Neural cell (in vitro differentiated cells): ENCODE measurements at regions not wholly inside any gene's neighbourhood (a gene's known extent, or its start where the extent isn't known, plus 50 kb on each side); places are given as distances from the start of the nearest gene placed in this dataset.

ENCODE experiments used
- H2AFZ ChIP-seq: fragments of 200-600, 300-800 bp; sonication (generic), shearing (Covaris generic); 2 replicates; pipeline ENCODE4 v1.6.0; 2014; ENCODE audit warnings: low read depth, mild to moderate bottlenecking, antibody characterized with exemption, low read length, moderate library complexity
- H3F3A ChIP-seq: fragments of 200-600 bp; shearing (Covaris generic); 2 replicates; pipeline ENCODE4 v1.6.1; 2016; ENCODE audit warnings: mild to moderate bottlenecking, moderate library complexity, mixed read lengths, antibody characterized with exemption, low read length; ENCODE audit not compliant: insufficient read depth, poor library complexity, severe bottlenecking
- H3K27ac ChIP-seq: fragments of 200-600, 300-800 bp; sonication (generic), shearing (Covaris generic); 2 replicates; pipeline ENCODE4 v1.5.1; 2014; ENCODE audit warnings: mild to moderate bottlenecking, low read length, moderate library complexity
- H3K27me3 ChIP-seq: fragments of 300-800, 200-600 bp; sonication (generic), shearing (Covaris generic); 2 replicates; pipeline ENCODE4 v1.6.0; 2014; ENCODE audit warnings: mild to moderate bottlenecking, low read depth, low read length, moderate library complexity; ENCODE audit not compliant: insufficient read depth
- H3K36me3 ChIP-seq: fragments of 300-800, 200-600 bp; sonication (generic), shearing (Covaris generic); 2 replicates; pipeline ENCODE4 v1.5.1; 2014; ENCODE audit warnings: mild to moderate bottlenecking, antibody characterized with exemption, low read length, moderate library complexity; ENCODE audit not compliant: insufficient read depth
- H3K4me2 ChIP-seq: fragments of 300-800, 200-600 bp; sonication (generic), shearing (Covaris generic); 2 replicates; pipeline ENCODE4 v1.6.0; 2014; ENCODE audit warnings: mild to moderate bottlenecking, low read length
- H3K4me3 ChIP-seq: fragments of 300-800, 200-600 bp; sonication (generic), shearing (Covaris generic); 2 replicates; pipeline ENCODE4 v1.5.1; 2014; ENCODE audit warnings: mild to moderate bottlenecking, low read length, moderate library complexity
- H3K79me2 ChIP-seq: fragments of 200-600 bp; shearing (Covaris generic); replicated peaks from 2 replicates; pipeline ENCODE4 v1.6.0; 2014; ENCODE audit warnings: mild to moderate bottlenecking, low read length, moderate library complexity; ENCODE audit not compliant: insufficient read depth
- H3K9ac ChIP-seq: fragments of 300-800, 200-600 bp; sonication (generic), shearing (Covaris generic); 2 replicates; pipeline ENCODE4 v1.6.1; 2016; ENCODE audit warnings: mild to moderate bottlenecking, low read length, mixed read lengths
- H3K9me2 ChIP-seq: fragments of 200-600 bp; shearing (Covaris generic); 2 replicates; pipeline ENCODE4 v1.6.1; 2016; ENCODE audit warnings: mild to moderate bottlenecking, low read length, mixed read lengths; ENCODE audit not compliant: insufficient read depth
- H3K9me3 ChIP-seq: fragments of 200-600, 300-800 bp; sonication (generic), shearing (Covaris generic); 2 replicates; pipeline ENCODE4 v1.6.1; 2016; ENCODE audit warnings: mild to moderate bottlenecking, mixed run types, low read length, moderate library complexity, mixed read lengths
- H4K20me1 ChIP-seq: fragments of 200-600 bp; shearing (Covaris generic); 2 replicates; pipeline ENCODE4 v1.6.1; 2016; ENCODE audit warnings: mild to moderate bottlenecking, mixed run types; ENCODE audit not compliant: insufficient read depth
- CTCF ChIP-seq: fragments of 450-650 bp; IDR thresholded peaks from 2 replicates; pipeline ENCODE4 v1.5.1; 2014; ENCODE audit warnings: antibody characterized with exemption, mild to moderate bottlenecking, moderate library complexity; ENCODE audit not compliant: poor library complexity, severe bottlenecking
- EP300 ChIP-seq: fragments of 450-650 bp; conservative IDR thresholded peaks from 2 replicates; pipeline ENCODE4 v1.6.1; 2014; ENCODE audit warnings: antibody characterized with exemption, mild to moderate bottlenecking, moderate library complexity; ENCODE audit not compliant: poor library complexity, severe bottlenecking
- EZH2 ChIP-seq: fragments of 200-600, 300-800 bp; shearing (Covaris generic), sonication (generic); IDR thresholded peaks from 2 replicates; pipeline ENCODE4 v1.6.1; 2014; ENCODE audit warnings: antibody characterized with exemption, low read length, borderline replicate concordance, mild to moderate bottlenecking; ENCODE audit not compliant: insufficient read depth, poor library complexity, severe bottlenecking
- MXI1 ChIP-seq: fragments of 450-650 bp; conservative IDR thresholded peaks from 2 replicates; pipeline ENCODE4 v1.6.1; 2014; ENCODE audit warnings: antibody characterized with exemption, mild to moderate bottlenecking; ENCODE audit not compliant: poor library complexity, severe bottlenecking
- POLR2AphosphoS5 ChIP-seq: IDR thresholded peaks from 2 replicates; pipeline ENCODE4 v1.6.1; 2012
- RAD21 ChIP-seq: fragments of 450-650 bp; conservative IDR thresholded peaks from 2 replicates; pipeline ENCODE4 v1.6.1; 2014; ENCODE audit warnings: antibody characterized with exemption, mild to moderate bottlenecking, moderate library complexity
- REST ChIP-seq: IDR thresholded peaks from 2 replicates; pipeline ENCODE4 v1.6.1; 2012; ENCODE audit warnings: borderline replicate concordance
- SMC3 ChIP-seq: fragments of 450-650 bp; conservative IDR thresholded peaks from 2 replicates; pipeline ENCODE4 v1.6.1; 2014; ENCODE audit warnings: antibody characterized with exemption, mild to moderate bottlenecking, moderate library complexity; ENCODE audit not compliant: poor library complexity
- TAF1 ChIP-seq: IDR thresholded peaks from 2 replicates; pipeline ENCODE4 v1.6.1; 2012; ENCODE audit warnings: low read depth

- Histone ChIP-seq H3K9ac (no peak overlapping the region), H2AFZ (no peak overlapping the region), H3K9me3 (no peaks in the 10 kb centered on the region)
Observed at GRCh38 chr9:30775236-30775635, 1609.2 kb upstream of the ACO1 start.

GRCh38 chr9:30796764-30797163 lies 1587.7 kb upstream of the ACO1 start:
- H2AFZ ChIP-seq, result no peak overlapping the region
- no peaks in the 10 kb centered on the region for H3K36me3 ChIP-seq
- H3K4me2 ChIP-seq, result no peak overlapping the region
- no peaks in the 10 kb centered on the region for H3K9me3 ChIP-seq
- H3F3A ChIP-seq, result no peaks in the 10 kb centered on the region
- H4K20me1 ChIP-seq, result no peaks in the 10 kb centered on the region
- H3K9ac ChIP-seq, result no peak overlapping the region
- H3K4me3 ChIP-seq, result no peak overlapping the region
- H3K79me2 ChIP-seq, result no peaks in the 10 kb centered on the region
- no peak overlapping the region for H3K27ac ChIP-seq
- no peaks in the 10 kb centered on the region for H3K9me2 ChIP-seq
- H3K27me3 ChIP-seq, result no peaks in the 10 kb centered on the region
- TF ChIP-seq CTCF, result no peak
- no peak for TF ChIP-seq POLR2AphosphoS5
- no peak for TF ChIP-seq TAF1
- TF ChIP-seq REST, result no peak
- no peak for TF ChIP-seq SMC3
- TF ChIP-seq MXI1, result no peak
- no peak for TF ChIP-seq EP300
- TF ChIP-seq RAD21, result no peak

More at GRCh38 chr9:30775236-30775635, 1609.2 kb upstream of the ACO1 start:
- H3K27ac ChIP-seq, result no peak overlapping the region
- no peaks in the 10 kb centered on the region for H3K9me2 ChIP-seq
- TF ChIP-seq POLR2AphosphoS5 (no peak), CTCF (no peak), RAD21 (no peak), EZH2 (no peak), EP300 (no peak), REST (no peak)
- H3F3A ChIP-seq, result no peaks in the 10 kb centered on the region
- H3K4me2 ChIP-seq, result no peak overlapping the region
- H3K36me3 ChIP-seq, result no peaks in the 10 kb centered on the region
- H3K27me3 ChIP-seq, result no peaks in the 10 kb centered on the region
- H4K20me1 ChIP-seq, result no peaks in the 10 kb centered on the region
- H3K4me3 ChIP-seq, result no peak overlapping the region
- no peaks in the 10 kb centered on the region for H3K79me2 ChIP-seq
